ENCODE measurements at regions not wholly inside any gene's neighbourhood (a gene's known extent, or its start where the extent isn't known, plus 50 kb on each side); places are given as distances from the start of the nearest gene placed in this dataset.
"Not testable (repeated sequence)": the region's sequence is repeated elsewhere in the genome, so short reads cannot be mapped to it uniquely, and the experiment has no call there.

GRCh38 chr1:238327033-238327432, 436.3 kb upstream of the ZP4 start:
- not testable (repeated sequence) for H3K27me3 ChIP-seq (ENCODE audit: insufficient read depth, low read length); H3K4me1 ChIP-seq (ENCODE audit: insufficient read depth, low read length); H3K36me3 ChIP-seq (ENCODE audit: insufficient read depth, low read length); H3K4me3 ChIP-seq (ENCODE audit: low read length); H3K9me3 ChIP-seq (ENCODE audit: low read length); H2AFZ ChIP-seq (ENCODE audit: low read depth, low read length)

DNA sequence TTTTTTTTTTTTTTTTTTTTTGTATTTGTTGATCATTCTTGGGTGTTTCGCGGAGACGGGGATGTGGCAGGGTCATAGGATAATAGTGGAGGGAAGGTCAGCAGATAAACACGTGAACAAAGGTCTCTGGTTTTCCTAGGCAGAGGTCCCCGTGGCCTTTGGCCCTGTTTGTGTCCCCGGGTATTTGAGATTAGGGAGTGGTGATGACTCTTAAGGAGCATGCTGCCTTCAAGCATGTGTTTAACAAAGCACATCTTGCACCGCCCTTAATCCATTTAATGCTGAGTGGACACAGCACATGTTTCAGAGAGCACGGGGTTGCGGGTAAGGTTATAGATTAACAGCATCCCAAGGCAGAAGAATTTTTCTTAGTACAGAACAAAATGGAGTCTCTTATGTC, 435.8 kb upstream of the ZP4 start:
- H3K36me3 ChIP-seq (ENCODE audit: insufficient read depth, low read length); H3K9me3 ChIP-seq (ENCODE audit: low read length); H3K27me3 ChIP-seq (ENCODE audit: insufficient read depth, low read length); H3K4me1 ChIP-seq (ENCODE audit: insufficient read depth, low read length); H2AFZ ChIP-seq (ENCODE audit: low read depth, low read length); H3K4me3 ChIP-seq (ENCODE audit: low read length): not testable (repeated sequence)

DNA sequence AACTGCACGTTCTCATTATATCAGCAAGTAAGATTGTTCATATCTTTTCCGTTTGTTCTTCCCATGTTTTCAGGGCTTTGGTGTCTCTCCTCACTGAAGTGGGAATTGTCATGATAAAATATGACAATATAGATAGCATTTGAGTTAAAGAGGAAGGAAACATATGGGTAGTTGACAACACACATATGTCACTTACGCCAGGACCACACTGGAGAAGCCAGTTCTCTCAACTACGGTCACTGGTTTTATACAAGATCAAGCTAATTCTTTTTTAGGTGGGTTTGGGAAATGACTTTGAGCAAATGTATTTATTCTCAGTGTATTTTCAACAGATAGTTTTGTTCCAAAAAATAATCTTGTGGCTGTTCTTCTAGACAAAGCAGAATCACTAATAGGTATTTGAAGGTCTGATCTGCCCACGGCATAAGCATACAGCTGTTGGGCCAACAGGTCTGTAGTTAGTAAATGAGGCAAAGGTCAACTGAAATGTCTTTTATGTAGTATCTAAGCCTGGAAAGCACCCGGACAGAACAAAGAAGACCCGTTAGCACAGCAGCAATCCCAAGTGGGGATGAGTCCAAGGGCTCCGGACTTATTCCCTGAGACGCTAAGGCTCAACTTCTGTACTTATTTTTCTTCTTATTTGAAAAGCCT, 433.6 kb upstream of the ZP4 start:
- Histone ChIP-seq H2AFZ (ENCODE audit: low read depth, low read length) (no peak overlapping the region), H3K27me3 (ENCODE audit: insufficient read depth, low read length) (no peaks in the 10 kb centered on the region), H3K4me1 (ENCODE audit: insufficient read depth, low read length) (no peaks in the 10 kb centered on the region), H3K36me3 (ENCODE audit: insufficient read depth, low read length) (no peaks in the 10 kb centered on the region), H3K4me3 (ENCODE audit: low read length) (no peak overlapping the region), H3K9me3 (ENCODE audit: low read length) (no peaks in the 10 kb centered on the region)

DNA sequence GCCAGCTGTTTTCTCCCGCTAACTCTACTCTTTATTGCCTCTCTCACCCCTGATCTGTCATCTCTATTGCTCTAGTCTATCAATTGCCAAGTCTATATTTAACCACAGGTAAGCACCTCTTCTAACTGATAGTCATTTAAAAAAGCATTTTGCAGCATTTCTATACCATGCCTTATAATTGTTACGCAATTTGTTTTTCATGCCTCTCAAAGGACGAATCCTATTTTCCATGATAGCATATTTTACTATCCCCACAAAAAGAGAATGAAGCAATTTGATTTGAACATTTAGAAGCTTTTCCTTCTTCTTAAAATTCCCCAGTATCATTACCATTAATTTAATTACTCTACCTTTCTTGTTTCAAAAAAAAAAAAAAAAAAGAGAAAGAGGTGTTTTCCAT, 432.8 kb upstream of the ZP4 start:
- H3K9me3 ChIP-seq (ENCODE audit: low read length), result no peaks in the 10 kb centered on the region
- no peaks in the 10 kb centered on the region for H3K4me1 ChIP-seq (ENCODE audit: insufficient read depth, low read length)
- H2AFZ ChIP-seq (ENCODE audit: low read depth, low read length), result no peak overlapping the region
- no peaks in the 10 kb centered on the region for H3K36me3 ChIP-seq (ENCODE audit: insufficient read depth, low read length)
- H3K4me3 ChIP-seq (ENCODE audit: low read length), result no peak overlapping the region
- H3K27me3 ChIP-seq (ENCODE audit: insufficient read depth, low read length), result no peaks in the 10 kb centered on the region

DNA sequence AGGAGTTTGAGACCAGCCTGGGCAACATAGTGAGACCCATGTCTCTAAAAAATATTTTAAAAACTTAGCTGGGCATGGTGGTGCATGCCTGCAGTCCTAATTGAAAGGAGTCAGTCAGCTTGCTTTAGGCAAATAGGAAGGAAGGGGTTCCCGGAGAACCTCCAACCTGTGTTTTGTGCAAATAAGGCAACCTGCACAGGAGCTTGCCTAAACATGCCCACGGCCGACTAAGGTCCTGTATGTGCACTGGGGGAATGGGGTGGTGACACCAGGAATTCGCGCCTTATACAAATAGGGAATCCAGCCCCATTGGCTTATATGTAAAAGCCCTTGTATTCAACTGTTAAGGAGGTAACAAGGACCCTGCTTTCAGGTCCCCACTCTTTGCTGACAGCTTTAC, 429.2 kb upstream of the ZP4 start:
- no peaks in the 10 kb centered on the region for H3K9me3 ChIP-seq (ENCODE audit: low read length)
- no peak overlapping the region for H2AFZ ChIP-seq (ENCODE audit: low read depth, low read length)
- H3K4me1 ChIP-seq (ENCODE audit: insufficient read depth, low read length), result no peaks in the 10 kb centered on the region
- H3K4me3 ChIP-seq (ENCODE audit: low read length), result no peak overlapping the region
- H3K27me3 ChIP-seq (ENCODE audit: insufficient read depth, low read length), result no peaks in the 10 kb centered on the region
- H3K36me3 ChIP-seq (ENCODE audit: insufficient read depth, low read length), result no peaks in the 10 kb centered on the region

GRCh38 chr1:238318294-238319110, 427.8 kb upstream of the ZP4 start:
- H3K4me1 ChIP-seq (ENCODE audit: insufficient read depth, low read length), result no peaks in the 10 kb centered on the region
- no peak overlapping the region for H2AFZ ChIP-seq (ENCODE audit: low read depth, low read length)
- H3K9me3 ChIP-seq (ENCODE audit: low read length), result no peaks in the 10 kb centered on the region
- H3K36me3 ChIP-seq (ENCODE audit: insufficient read depth, low read length), result no peaks in the 10 kb centered on the region
- H3K27me3 ChIP-seq (ENCODE audit: insufficient read depth, low read length), result no peaks in the 10 kb centered on the region
- H3K4me3 ChIP-seq (ENCODE audit: low read length), result no peak overlapping the region

DNA sequence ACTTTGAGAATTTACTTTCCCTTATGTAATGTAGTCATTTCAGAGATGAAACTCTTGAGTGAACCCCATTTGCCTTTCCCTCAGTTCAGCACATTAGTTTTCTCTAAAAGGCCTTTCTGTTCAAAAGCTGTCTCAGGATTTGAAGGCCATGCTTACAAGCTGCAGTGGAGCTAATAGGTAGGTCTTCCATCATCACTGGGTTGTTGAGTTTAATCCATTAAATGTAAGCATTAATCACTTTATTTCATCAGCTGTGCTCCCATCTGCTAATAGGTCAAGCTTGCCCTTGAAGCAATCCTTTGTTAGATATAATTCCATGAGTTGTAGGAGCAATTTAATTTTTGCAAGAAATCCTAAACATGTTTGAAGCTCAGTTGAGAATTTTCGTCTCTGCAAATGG, 422.2 kb upstream of the ZP4 start:
- Histone ChIP-seq H2AFZ (ENCODE audit: low read depth, low read length) (no peak overlapping the region), H3K36me3 (ENCODE audit: insufficient read depth, low read length) (no peaks in the 10 kb centered on the region), H3K4me3 (ENCODE audit: low read length) (no peak overlapping the region), H3K27me3 (ENCODE audit: insufficient read depth, low read length) (no peaks in the 10 kb centered on the region), H3K4me1 (ENCODE audit: insufficient read depth, low read length) (no peaks in the 10 kb centered on the region), H3K9me3 (ENCODE audit: low read length) (no peaks in the 10 kb centered on the region)

DNA sequence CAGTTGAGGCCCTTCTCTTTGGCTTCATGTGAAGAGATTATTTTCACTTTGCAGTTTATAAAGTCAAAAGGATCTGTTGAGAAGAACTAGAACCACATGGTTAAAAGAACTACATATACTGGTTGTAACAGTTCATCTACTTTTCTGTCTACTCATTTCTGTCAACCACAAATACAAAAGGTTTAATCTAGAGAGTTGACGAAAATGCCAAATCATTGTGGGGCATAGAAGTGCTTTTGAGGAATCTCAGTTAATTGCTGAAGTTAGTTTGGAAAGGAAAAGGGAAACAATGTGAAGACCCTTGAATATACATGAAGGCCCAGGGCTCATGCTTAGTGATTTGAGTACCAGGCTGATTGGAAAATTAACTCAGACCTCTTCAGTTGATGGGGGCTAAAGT, 415.7 kb upstream of the ZP4 start:
- no peaks in the 10 kb centered on the region for H3K36me3 ChIP-seq (ENCODE audit: insufficient read depth, low read length)
- no peak overlapping the region for H2AFZ ChIP-seq (ENCODE audit: low read depth, low read length)
- no peak overlapping the region for H3K4me3 ChIP-seq (ENCODE audit: low read length)
- H3K4me1 ChIP-seq (ENCODE audit: insufficient read depth, low read length), result no peaks in the 10 kb centered on the region
- H3K9me3 ChIP-seq (ENCODE audit: low read length), result no peaks in the 10 kb centered on the region
- no peaks in the 10 kb centered on the region for H3K27me3 ChIP-seq (ENCODE audit: insufficient read depth, low read length)

GRCh38 chr1:238302646-238303045, 411.9 kb upstream of the ZP4 start:
- no peak overlapping the region for H2AFZ ChIP-seq (ENCODE audit: low read depth, low read length)
- no peaks in the 10 kb centered on the region for H3K27me3 ChIP-seq (ENCODE audit: insufficient read depth, low read length)
- H3K4me1 ChIP-seq (ENCODE audit: insufficient read depth, low read length), result no peaks in the 10 kb centered on the region
- no peaks in the 10 kb centered on the region for H3K9me3 ChIP-seq (ENCODE audit: low read length)
- no peak overlapping the region for H3K4me3 ChIP-seq (ENCODE audit: low read length)
- no peaks in the 10 kb centered on the region for H3K36me3 ChIP-seq (ENCODE audit: insufficient read depth, low read length)

GRCh38 chr1:238296371-238296770, 405.6 kb upstream of the ZP4 start:
- Histone ChIP-seq H3K27me3 (ENCODE audit: insufficient read depth, low read length) (no peaks in the 10 kb centered on the region), H3K36me3 (ENCODE audit: insufficient read depth, low read length) (no peaks in the 10 kb centered on the region), H3K4me1 (ENCODE audit: insufficient read depth, low read length) (no peaks in the 10 kb centered on the region), H3K4me3 (ENCODE audit: low read length) (no peak overlapping the region), H3K9me3 (ENCODE audit: low read length) (no peaks in the 10 kb centered on the region), H2AFZ (ENCODE audit: low read depth, low read length) (no peak overlapping the region)

DNA sequence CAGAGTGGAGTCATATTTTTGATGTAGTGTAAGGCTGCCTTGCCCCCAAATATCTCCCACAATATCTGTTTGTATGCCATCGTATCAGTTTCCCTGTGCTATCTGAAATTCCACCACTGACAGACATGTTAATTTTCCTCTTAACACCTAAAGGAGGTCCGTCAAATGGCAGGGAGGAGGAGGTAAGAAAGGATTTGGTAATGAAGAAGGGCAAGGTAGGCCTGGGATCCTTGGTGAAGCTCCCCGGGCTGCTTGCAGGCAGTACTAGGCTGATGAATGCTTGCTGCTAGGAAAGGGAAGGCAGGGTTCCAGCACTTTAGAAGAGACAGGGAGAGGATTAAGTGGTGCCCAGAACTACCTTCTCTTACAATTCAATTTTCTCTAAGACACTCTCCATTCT, 402.4 kb upstream of the ZP4 start:
- Histone ChIP-seq H3K36me3 (ENCODE audit: insufficient read depth, low read length) (no peaks in the 10 kb centered on the region), H3K9me3 (ENCODE audit: low read length) (no peaks in the 10 kb centered on the region), H3K4me3 (ENCODE audit: low read length) (no peak overlapping the region), H3K4me1 (ENCODE audit: insufficient read depth, low read length) (no peaks in the 10 kb centered on the region), H3K27me3 (ENCODE audit: insufficient read depth, low read length) (no peaks in the 10 kb centered on the region), H2AFZ (ENCODE audit: low read depth, low read length) (no peak overlapping the region)

DNA sequence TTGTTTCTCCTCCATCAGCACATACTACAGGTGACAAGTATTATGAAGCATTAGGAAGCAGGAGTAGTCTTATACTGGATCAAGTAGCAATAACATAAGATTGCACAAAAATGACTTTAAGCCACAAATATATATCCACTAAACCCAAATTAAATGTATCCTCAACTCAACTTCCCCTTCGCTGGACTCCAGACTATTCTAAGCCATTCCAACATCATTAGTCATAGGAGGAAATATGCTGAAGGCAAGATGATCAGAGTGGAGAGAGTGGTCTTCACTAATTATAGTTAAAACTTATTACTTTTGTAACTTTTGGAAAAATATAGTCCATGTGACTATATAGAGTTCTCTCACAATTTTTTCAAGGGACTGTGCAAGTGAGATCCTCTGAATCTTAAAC, 390.7 kb upstream of the ZP4 start:
- Histone ChIP-seq H2AFZ (ENCODE audit: low read depth, low read length) (no peak overlapping the region), H3K27me3 (ENCODE audit: insufficient read depth, low read length) (no peaks in the 10 kb centered on the region), H3K9me3 (ENCODE audit: low read length) (no peaks in the 10 kb centered on the region), H3K4me1 (ENCODE audit: insufficient read depth, low read length) (no peaks in the 10 kb centered on the region), H3K4me3 (ENCODE audit: low read length) (no peak overlapping the region), H3K36me3 (ENCODE audit: insufficient read depth, low read length) (no peaks in the 10 kb centered on the region)

DNA sequence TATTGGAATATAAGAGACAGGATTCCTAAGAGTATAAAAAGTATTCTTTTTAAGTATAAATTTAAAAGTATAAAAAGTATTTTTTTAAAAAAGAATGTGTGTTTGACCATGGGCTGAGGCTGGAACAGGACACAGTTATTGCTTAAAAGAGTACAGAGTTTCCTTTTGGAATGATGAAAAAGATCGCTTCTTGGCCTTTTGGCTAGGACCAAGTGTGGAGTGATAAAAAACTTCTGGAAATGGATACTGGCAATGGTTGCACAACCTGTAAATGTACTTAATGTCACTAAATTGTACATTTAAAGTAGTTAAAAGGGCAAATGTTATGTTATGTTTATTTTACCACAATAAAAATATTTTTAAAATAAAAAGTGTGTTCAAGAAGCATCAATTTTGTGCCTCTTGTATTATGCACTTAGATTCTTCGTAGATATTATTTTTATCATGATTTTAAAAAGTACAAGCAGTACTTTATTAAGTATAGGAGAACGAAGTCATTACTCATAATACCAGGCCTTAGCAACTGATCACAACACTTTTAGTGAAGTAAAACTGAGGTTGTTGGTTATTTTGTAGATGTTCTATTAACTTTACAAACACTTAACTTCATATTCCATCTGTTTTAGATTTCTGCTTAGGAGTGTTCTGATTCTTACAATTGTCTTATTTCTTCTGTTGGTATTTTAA, 389.1 kb upstream of the ZP4 start:
- H3K36me3 ChIP-seq (ENCODE audit: insufficient read depth, low read length), result no peaks in the 10 kb centered on the region

More for the DNA sequence above, 389.1 kb upstream of the ZP4 start:
- no peaks in the 10 kb centered on the region for H3K4me1 ChIP-seq (ENCODE audit: insufficient read depth, low read length)
- no peak overlapping the region for H3K4me3 ChIP-seq (ENCODE audit: low read length)
- no peaks in the 10 kb centered on the region for H3K27me3 ChIP-seq (ENCODE audit: insufficient read depth, low read length)
- peaks cover 2% of the 10 kb centered on the region for H3K9me3 ChIP-seq (ENCODE audit: low read length)
- no peak overlapping the region for H2AFZ ChIP-seq (ENCODE audit: low read depth, low read length)

All from neuron (in vitro differentiated cells).